ENCODE measurements at regions not wholly inside any gene's neighbourhood (a gene's known extent, or its start where the extent isn't known, plus 50 kb on each side); places are given as distances from the start of the nearest gene placed in this dataset.
A peak's percentile ranks its signal among the peaks of the same experiment; 100 is the strongest.

DNA sequence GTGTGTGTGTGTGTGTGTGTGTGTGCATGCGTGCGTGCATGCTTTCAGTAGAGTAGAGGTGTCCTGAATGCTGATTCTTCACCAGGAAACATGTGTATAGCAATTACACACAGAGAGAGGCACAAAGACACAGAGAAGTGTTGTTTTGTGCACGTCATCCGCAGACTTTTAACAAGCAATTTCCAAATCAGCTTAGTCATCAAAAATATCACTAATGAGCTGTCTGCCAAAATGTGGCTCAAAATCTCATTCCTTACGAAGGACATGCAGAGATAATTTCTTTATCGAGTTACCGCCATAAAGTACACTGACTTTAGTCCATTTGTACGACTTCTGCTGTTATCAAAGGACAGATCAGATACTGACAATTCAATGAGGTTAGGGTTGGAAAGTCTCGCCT, 274.9 kb upstream of the RARB start:
- no peaks in the 10 kb centered on the region for H3K36me3 ChIP-seq (ENCODE audit: control insufficient read depth, insufficient read depth, low read length)
- TF ChIP-seq, protein P1, sequence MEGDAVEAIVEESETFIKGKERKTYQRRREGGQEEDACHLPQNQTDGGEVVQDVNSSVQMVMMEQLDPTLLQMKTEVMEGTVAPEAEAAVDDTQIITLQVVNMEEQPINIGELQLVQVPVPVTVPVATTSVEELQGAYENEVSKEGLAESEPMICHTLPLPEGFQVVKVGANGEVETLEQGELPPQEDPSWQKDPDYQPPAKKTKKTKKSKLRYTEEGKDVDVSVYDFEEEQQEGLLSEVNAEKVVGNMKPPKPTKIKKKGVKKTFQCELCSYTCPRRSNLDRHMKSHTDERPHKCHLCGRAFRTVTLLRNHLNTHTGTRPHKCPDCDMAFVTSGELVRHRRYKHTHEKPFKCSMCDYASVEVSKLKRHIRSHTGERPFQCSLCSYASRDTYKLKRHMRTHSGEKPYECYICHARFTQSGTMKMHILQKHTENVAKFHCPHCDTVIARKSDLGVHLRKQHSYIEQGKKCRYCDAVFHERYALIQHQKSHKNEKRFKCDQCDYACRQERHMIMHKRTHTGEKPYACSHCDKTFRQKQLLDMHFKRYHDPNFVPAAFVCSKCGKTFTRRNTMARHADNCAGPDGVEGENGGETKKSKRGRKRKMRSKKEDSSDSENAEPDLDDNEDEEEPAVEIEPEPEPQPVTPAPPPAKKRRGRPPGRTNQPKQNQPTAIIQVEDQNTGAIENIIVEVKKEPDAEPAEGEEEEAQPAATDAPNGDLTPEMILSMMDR (conservative IDR thresholded peaks at IDR 0.05), result no peak
- H3K9me3 Mint-ChIP-seq, result no peaks in the 10 kb centered on the region
- H3K4me3 Mint-ChIP-seq, result no peak overlapping the region
- no peak overlapping the region for H3K4me3 ChIP-seq (ENCODE audit: low read length)
- H3K4me1 ChIP-seq (ENCODE audit: control insufficient read depth, insufficient read depth, low read length), result peaks cover 19% of the 10 kb centered on the region
- no peak overlapping the region for H3K9ac ChIP-seq (ENCODE audit: extremely low read depth, low read length, poor library complexity, severe bottlenecking)
- no peak overlapping the region for H3K27ac Mint-ChIP-seq
- no peaks in the 10 kb centered on the region for H3K27me3 Mint-ChIP-seq (ENCODE audit: insufficient read depth)
- H3K4me1 Mint-ChIP-seq, result peaks cover 31% of the 10 kb centered on the region
- 95 to 96% methylated on average over 6 to 8 of the region's 9 CpGs for WGBS, 2 experiments (ENCODE audit: insufficient coverage in 1 of 2, insufficient read length in 1 of 2)
- no peaks in the 10 kb centered on the region for H3K27me3 ChIP-seq (ENCODE audit: control insufficient read depth, insufficient read depth, low read length, poor library complexity, severe bottlenecking)
- no peaks in the 10 kb centered on the region for H3K36me3 Mint-ChIP-seq (ENCODE audit: low read depth)
- H3K27ac ChIP-seq (ENCODE audit: low read depth, low read length), result no peak overlapping the region
- DNase-seq, result no peak
- no peaks in the 10 kb centered on the region for H3K9me3 ChIP-seq (ENCODE audit: control insufficient read depth, low read length)

DNA sequence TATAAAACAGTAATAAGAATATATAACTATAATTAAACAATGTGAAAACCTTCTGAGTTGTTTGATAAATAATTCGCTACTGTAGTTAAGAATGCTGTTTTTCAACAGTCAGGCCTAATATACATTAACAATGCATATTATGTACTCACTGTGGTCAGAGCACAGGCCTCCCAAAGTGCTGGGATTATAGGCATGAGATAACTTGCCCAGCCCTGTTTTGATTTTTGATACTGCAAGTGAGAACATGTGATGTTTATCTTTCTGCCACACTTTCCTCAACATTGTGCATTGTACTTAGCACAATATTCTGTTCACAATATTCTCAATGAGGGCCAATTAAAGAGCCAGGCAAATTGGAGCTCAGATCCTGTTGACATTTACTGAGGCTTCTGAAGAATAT, 274.5 kb upstream of the RARB start:
- H3K4me1 Mint-ChIP-seq, result peaks cover 31% of the 10 kb centered on the region
- Histone ChIP-seq H3K4me1 (ENCODE audit: control insufficient read depth, insufficient read depth, low read length) (peaks cover 19% of the 10 kb centered on the region), H3K36me3 (ENCODE audit: control insufficient read depth, insufficient read depth, low read length) (no peaks in the 10 kb centered on the region), H3K9me3 (ENCODE audit: control insufficient read depth, low read length) (no peaks in the 10 kb centered on the region), H3K27me3 (ENCODE audit: control insufficient read depth, insufficient read depth, low read length, poor library complexity, severe bottlenecking) (no peaks in the 10 kb centered on the region), H3K4me3 (ENCODE audit: low read length) (no peak overlapping the region), H3K27ac (ENCODE audit: low read depth, low read length) (no peak overlapping the region), H3K9ac (ENCODE audit: extremely low read depth, low read length, poor library complexity, severe bottlenecking) (no peak overlapping the region)
- H3K27ac Mint-ChIP-seq, result no peak overlapping the region
- no peak overlapping the region for H3K4me3 Mint-ChIP-seq
- DNase-seq, result no peak
- TF ChIP-seq, protein P1 (conservative IDR thresholded peaks at IDR 0.05), result no peak
- H3K9me3 Mint-ChIP-seq, result no peaks in the 10 kb centered on the region
- WGBS, 2 experiments (ENCODE audit: insufficient coverage in 1 of 2, insufficient read length in 1 of 2), result no CpG with 5 or more reads among the region's 1 CpG
- H3K27me3 Mint-ChIP-seq (ENCODE audit: insufficient read depth), result no peaks in the 10 kb centered on the region
- H3K36me3 Mint-ChIP-seq (ENCODE audit: low read depth), result no peaks in the 10 kb centered on the region

DNA sequence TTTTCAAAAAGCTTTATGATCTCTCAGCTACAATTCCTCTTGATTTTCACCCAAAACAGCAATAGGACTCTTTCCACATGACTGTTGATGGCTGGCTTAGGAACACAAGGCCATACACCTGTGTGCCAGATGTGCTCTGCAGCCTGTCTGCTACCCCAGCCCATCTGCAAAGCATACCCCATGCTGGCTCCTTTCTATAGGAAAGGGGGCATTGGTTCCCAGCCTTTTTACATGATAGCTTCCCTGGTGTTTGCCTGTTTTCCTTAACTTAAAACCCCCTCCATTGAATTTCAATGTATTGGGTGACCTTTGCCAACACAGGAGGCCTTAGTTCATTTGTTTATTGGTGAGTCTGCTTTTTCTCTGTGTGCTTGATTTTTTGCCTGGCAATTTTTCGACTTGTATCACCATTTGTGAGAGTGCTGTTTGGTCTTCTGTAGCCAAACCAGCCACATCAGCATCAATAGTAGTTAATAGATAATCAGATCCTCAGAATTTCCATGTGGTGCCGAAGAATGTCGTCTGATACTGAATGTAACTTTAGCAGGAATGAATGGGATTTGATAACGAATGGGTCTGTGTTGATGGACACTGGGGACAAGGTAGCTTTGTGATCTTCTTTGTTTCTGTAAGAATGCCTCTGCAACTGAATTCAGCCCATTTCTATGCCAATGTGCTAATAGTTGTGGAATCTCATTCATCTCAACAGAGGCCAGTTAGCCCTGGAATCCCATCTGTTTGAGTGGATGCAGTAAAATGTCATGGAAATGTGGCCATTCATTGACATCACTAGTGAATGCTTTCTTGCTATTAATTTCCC, 272.2 kb upstream of the RARB start:
- Mint-ChIP-seq H3K36me3 (ENCODE audit: low read depth) (no peaks in the 10 kb centered on the region), H3K9me3 (no peaks in the 10 kb centered on the region), H3K4me1 (peaks cover 31% of the 10 kb centered on the region), H3K4me3 (peak overlapping the region; percentile 13), H3K27ac (peak overlapping the region; percentile 95), H3K27me3 (ENCODE audit: insufficient read depth) (no peaks in the 10 kb centered on the region)
- TF ChIP-seq, protein P1 (conservative IDR thresholded peaks at IDR 0.05), result no peak
- no peaks in the 10 kb centered on the region for H3K27me3 ChIP-seq (ENCODE audit: control insufficient read depth, insufficient read depth, low read length, poor library complexity, severe bottlenecking)
- peak overlapping the region; percentile 13 for H3K4me3 ChIP-seq (ENCODE audit: low read length)
- 0 to 8% methylated on average over 3 to 4 of the region's 4 CpGs for WGBS, 2 experiments (ENCODE audit: insufficient coverage in 1 of 2, insufficient read length in 1 of 2)
- no peaks in the 10 kb centered on the region for H3K9me3 ChIP-seq (ENCODE audit: control insufficient read depth, low read length)
- peaks cover 19% of the 10 kb centered on the region for H3K4me1 ChIP-seq (ENCODE audit: control insufficient read depth, insufficient read depth, low read length)
- no peaks in the 10 kb centered on the region for H3K36me3 ChIP-seq (ENCODE audit: control insufficient read depth, insufficient read depth, low read length)
- peak; percentile 82 for DNase-seq
- H3K27ac ChIP-seq (ENCODE audit: low read depth, low read length), result peak overlapping the region; percentile 92
- no peak overlapping the region for H3K9ac ChIP-seq (ENCODE audit: extremely low read depth, low read length, poor library complexity, severe bottlenecking)

All from endodermal cell (in vitro differentiated cells).